Natural killer cell treated with Interleukin-12 subunit alpha and Interleukin-12 subunit beta and Interleukin-15 and Interleukin-18, amount 100 ng/mL, for 72 hours (primary cell): ENCODE measurements at regions not wholly inside any gene's neighbourhood (a gene's known extent, or its start where the extent isn't known, plus 50 kb on each side); places are given as distances from the start of the nearest gene placed in this dataset.
"Not testable (repeated sequence)": the region's sequence is repeated elsewhere in the genome, so short reads cannot be mapped to it uniquely, and the experiment has no call there.

Experiments used
- ATAC-seq, 2 donors: fragments of 150-1000 bp; cut with Tn5 transposase in 1 of 2; sonication (Bioruptor Pico), chemical (Tn5 transposase) in 1 of 2; 2 replicates each; pipeline ENCODE4 v1.10.0; 2021
- DNase-seq: peaks from one replicate; pipeline ENCODE4 v3.0.0; 2022; ENCODE audit warnings: low spot score
- H3K27ac Mint-ChIP-seq, 2 donors: 1 replicate in 1 of 2; 2 replicates in 1 of 2; pipeline ENCODE4 v1.8.0; 2022; ENCODE audit warnings: mixed read lengths in 2 of 2, mild to moderate bottlenecking in 1 of 2, moderate library complexity in 1 of 2
- H3K27me3 Mint-ChIP-seq, 2 donors: 1 replicate in 1 of 2; 2 replicates in 1 of 2; pipeline ENCODE4 v1.8.0; 2022; ENCODE audit warnings: mixed read lengths in 2 of 2
- H3K36me3 Mint-ChIP-seq: one replicate; pipeline ENCODE4 v1.8.0; 2022; ENCODE audit warnings: mixed read lengths
- H3K4me1 Mint-ChIP-seq, 2 donors: 1 replicate in 1 of 2; 2 replicates in 1 of 2; pipeline ENCODE4 v1.8.0; 2022; ENCODE audit warnings: low read depth in 2 of 2, mixed read lengths in 2 of 2, mild to moderate bottlenecking in 1 of 2
- H3K4me3 Mint-ChIP-seq: one replicate; pipeline ENCODE4 v1.8.0; 2022; ENCODE audit warnings: mixed read lengths
- H3K9me3 Mint-ChIP-seq: 2 replicates; pipeline ENCODE4 v1.8.0; 2022; ENCODE audit warnings: mixed read lengths

DNA sequence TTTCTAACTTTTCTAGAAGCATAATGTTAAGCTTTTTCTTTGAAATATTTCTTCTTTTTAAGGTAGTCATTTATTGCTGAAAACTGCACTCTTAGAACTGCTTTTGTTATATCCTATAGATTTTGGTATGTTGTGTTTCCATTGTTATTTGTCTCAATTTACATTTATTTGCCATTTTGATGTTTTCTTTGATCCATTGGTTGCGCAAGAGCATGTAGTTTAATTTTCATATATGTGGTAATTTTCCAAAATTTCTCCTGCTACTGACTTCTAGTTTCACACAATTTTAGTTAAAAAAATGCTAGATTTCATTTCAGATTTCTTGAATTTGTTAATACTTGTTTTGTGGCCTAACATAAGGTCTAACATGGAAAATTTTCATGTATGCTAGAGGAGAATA is 1029.3 kb upstream of the TYRP1 start:
- Mint-ChIP-seq H3K9me3 (peaks cover 14% of the 10 kb centered on the region), H3K27me3 (no peaks in the 10 kb centered on the region), H3K4me3 (no peak overlapping the region), H3K36me3 (peaks cover 10% of the 10 kb centered on the region), H3K4me1 (no peaks in the 10 kb centered on the region), H3K27ac (no peak overlapping the region)
- DNase-seq (no peak), ATAC-seq (no peak)

DNA sequence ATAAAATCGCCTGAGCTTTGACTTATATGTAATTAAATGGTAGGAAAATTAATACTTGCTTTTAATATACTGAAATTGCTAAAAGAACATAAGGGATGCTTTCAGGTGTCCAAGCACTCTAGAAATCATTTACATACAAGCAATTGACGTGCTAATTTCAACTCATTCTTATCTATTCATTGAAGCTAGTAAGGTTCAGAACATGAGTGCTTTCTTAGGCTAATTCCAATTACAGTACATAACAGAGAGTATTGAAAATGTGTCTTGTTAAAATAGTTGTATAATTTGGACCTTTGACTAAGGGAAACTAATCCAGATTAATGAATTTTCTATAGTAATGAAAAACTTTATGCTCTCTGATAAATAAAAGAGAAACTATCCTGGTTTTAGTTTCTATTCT is 1016.4 kb upstream of the TYRP1 start:
- DNase-seq (no peak), ATAC-seq (no peak)
- H3K27ac Mint-ChIP-seq: no peak overlapping the region
- no peaks in the 10 kb centered on the region for H3K4me1 Mint-ChIP-seq
- peaks cover 12% of the 10 kb centered on the region for H3K9me3 Mint-ChIP-seq
- H3K27me3 Mint-ChIP-seq: no peaks in the 10 kb centered on the region
- H3K4me3 Mint-ChIP-seq: no peak overlapping the region
- peaks cover 6% of the 10 kb centered on the region for H3K36me3 Mint-ChIP-seq

DNA sequence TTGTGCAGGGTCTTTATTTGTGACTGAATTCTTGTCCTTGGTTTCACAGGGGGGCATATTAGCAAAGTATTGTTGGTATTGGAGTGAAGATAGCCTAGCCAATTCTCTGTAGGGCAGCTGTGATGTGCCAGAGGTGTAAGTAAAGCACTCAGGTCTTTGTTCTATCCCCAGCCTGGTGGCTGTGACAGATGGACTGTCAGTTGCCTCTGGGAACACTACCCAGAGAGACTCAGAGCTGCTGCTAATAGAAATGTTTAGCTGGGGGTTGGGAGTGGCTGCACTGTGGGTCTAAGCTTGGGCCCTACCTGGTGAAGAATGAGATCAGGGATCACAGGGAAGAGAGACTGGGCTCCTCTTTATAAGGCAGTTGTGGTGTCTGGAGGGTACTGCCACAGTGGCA is 1006.5 kb upstream of the TYRP1 start:
- Mint-ChIP-seq H3K4me3 (no peak overlapping the region), H3K9me3 (peaks cover 13% of the 10 kb centered on the region)

DNA sequence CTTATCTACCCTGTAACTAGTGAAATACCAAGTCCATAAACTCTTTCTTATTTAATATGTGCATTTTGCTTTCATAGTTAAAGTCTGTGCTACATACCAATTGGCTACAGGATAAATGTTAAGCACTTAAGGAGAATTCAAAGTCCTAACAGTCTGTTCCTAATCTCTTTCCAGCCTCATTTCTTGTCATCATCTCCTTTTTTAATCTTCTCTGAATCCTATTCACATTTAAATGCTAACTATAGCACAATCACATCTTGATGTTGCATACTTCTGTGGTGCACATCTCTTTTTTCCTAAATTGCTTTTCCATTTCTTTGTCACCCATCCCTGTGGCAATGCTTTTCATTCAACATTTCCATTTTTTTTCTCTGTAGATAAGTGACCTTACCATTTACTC is 996.1 kb upstream of the TYRP1 start:
- Mint-ChIP-seq H3K27me3 (no peaks in the 10 kb centered on the region), H3K27ac (no peak overlapping the region), H3K4me3 (no peak overlapping the region), H3K4me1 (no peaks in the 10 kb centered on the region), H3K9me3 (peaks cover 14% of the 10 kb centered on the region), H3K36me3 (peaks cover 6% of the 10 kb centered on the region)
- no peak for ATAC-seq
- DNase-seq: no peak

More for the DNA sequence above, 1006.5 kb upstream of the TYRP1 start:
- no peak overlapping the region for H3K27ac Mint-ChIP-seq
- no peaks in the 10 kb centered on the region for H3K36me3 Mint-ChIP-seq
- no peak for DNase-seq
- no peak for ATAC-seq
- H3K4me1 Mint-ChIP-seq: no peaks in the 10 kb centered on the region
- no peaks in the 10 kb centered on the region for H3K27me3 Mint-ChIP-seq

DNA sequence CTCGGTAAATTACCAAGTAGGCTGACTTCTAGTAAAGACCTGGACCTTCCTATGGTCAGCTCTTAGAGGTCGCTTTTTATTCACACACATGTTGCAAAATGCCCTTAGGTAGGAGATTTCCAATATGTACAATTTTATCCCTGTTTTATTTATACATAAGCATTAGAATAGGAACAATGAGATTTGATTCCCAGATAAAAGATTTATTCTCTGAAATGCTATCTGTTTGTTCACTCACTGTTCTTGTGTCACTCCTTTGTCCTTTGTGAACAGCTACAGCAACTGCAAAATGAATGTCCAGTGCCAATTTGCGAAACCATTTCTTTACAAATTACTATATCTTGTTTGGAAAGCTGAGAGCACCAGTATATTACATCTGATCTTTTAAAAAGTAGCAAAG is 991.5 kb upstream of the TYRP1 start:
- Mint-ChIP-seq H3K27ac (no peak overlapping the region), H3K36me3 (no peaks in the 10 kb centered on the region), H3K4me1 (no peaks in the 10 kb centered on the region), H3K9me3 (peaks cover 11% of the 10 kb centered on the region), H3K27me3 (no peaks in the 10 kb centered on the region), H3K4me3 (no peak overlapping the region)
- ATAC-seq (no peak), DNase-seq (no peak)

DNA sequence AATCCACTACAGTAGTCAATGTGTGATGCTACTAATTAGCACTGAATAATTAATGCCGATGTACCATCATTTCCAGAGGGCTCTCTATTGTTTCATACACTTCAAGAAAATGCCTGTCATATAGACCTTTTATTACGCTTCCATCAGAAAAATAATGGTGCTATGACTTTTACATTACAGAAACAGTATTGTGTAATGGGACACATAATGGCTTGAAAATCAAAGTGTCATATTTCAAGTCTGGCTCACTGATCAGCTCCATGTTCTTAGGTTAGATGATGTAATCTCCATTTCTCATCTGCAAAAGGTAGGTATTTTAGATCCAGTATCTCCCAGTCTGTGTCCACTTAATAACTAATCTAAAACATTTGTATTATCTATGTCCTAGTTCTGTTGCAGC is 990.6 kb upstream of the TYRP1 start:
- Mint-ChIP-seq H3K4me3 (no peak overlapping the region), H3K36me3 (no peaks in the 10 kb centered on the region)
- ATAC-seq: no peak

DNA sequence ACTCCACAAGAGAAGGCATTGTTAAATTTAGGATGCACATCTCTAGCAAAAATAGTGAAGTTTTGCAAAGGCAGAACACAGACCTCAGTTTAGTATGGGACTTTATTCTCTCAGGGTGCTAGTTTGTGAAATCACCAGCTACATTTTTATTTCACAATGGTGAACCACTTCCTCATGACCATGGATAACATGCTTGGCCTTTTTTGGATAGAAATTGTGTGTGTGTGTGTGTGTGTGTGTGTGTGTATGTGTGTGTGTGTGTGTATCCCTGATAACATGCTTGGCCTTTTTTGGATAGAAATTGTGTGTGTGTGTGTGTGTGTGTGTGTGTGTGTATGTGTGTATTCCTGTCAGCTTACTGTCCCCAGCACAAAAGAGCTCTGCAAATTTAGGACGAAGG is 989.0 kb upstream of the TYRP1 start:
- not testable (repeated sequence) for H3K36me3 Mint-ChIP-seq, H3K27me3 Mint-ChIP-seq, H3K27ac Mint-ChIP-seq, ATAC-seq, DNase-seq, H3K4me3 Mint-ChIP-seq, H3K4me1 Mint-ChIP-seq, H3K9me3 Mint-ChIP-seq

More for the DNA sequence above, 990.6 kb upstream of the TYRP1 start:
- Mint-ChIP-seq H3K27me3 (no peaks in the 10 kb centered on the region), H3K9me3 (peaks cover 9% of the 10 kb centered on the region), H3K27ac (no peak overlapping the region), H3K4me1 (no peaks in the 10 kb centered on the region)
- DNase-seq: no peak

DNA sequence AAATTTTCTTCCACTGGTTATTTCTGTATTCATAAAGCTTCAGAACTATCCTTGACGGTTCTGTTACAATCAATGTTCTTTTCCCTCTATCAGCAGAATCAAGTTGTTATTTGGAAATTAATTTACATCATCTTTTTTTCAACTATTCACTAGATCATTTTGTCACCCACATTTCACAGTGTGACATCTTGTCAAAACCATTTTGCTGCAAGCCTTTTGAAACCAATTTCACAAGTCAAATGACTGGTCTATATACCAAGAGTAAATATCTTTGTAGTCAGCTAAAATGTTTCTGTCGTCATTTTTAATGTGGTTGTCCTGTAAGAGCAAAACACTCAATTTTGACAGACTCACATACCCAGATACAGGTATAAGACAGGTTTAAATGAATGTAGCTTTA is 984.3 kb upstream of the TYRP1 start:
- Mint-ChIP-seq H3K36me3 (no peaks in the 10 kb centered on the region), H3K27ac (no peak overlapping the region), H3K4me1 (no peaks in the 10 kb centered on the region), H3K9me3 (peaks cover 6% of the 10 kb centered on the region), H3K27me3 (no peaks in the 10 kb centered on the region), H3K4me3 (no peak overlapping the region)
- no peak for ATAC-seq
- no peak for DNase-seq

DNA sequence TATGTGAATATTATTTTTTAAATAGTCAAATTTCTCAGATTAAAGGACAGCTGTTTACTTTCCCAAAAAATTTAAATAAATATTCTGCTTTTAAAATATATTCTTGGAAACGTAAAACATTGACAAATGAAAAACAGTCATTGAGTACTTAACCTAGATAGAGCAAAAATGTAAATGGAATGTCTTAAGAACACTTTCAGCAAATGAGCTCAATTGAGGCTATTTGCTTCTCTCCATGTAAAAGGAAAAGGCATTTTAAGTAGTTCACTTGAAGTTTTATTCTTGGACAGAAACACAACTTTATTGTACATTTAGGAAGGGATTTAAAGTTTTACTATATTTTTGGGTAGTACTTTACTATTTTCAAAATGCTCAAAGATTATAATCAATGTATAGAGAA is 983.6 kb upstream of the TYRP1 start:
- Mint-ChIP-seq H3K27me3 (no peaks in the 10 kb centered on the region), H3K36me3 (no peaks in the 10 kb centered on the region), H3K4me1 (no peaks in the 10 kb centered on the region), H3K27ac (no peak overlapping the region), H3K4me3 (no peak overlapping the region), H3K9me3 (peaks cover 5% of the 10 kb centered on the region)
- ATAC-seq: no peak
- DNase-seq: no peak

DNA sequence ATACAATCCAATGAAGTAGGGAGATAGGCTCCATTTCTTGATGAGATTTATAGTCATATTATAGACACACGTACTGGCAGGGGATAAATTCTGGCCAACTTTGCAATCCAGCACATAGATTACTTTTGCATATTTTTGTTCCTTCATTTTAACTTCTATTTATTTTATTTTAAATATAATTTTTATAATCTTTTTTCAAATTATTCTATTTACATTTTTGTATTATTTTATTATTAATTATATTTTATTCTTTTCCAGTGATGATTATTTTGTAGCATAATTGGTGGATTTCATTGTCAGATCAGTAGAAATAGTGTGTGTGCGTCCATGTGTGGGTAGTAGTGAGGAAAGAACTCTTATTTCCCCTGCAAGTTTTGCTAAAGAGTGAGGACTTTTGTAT is 980.1 kb upstream of the TYRP1 start:
- DNase-seq (no peak), ATAC-seq (no peak)
- Mint-ChIP-seq H3K4me1 (no peaks in the 10 kb centered on the region), H3K27me3 (no peaks in the 10 kb centered on the region), H3K9me3 (peaks cover 4% of the 10 kb centered on the region), H3K27ac (no peak overlapping the region), H3K36me3 (no peaks in the 10 kb centered on the region), H3K4me3 (no peak overlapping the region)

DNA sequence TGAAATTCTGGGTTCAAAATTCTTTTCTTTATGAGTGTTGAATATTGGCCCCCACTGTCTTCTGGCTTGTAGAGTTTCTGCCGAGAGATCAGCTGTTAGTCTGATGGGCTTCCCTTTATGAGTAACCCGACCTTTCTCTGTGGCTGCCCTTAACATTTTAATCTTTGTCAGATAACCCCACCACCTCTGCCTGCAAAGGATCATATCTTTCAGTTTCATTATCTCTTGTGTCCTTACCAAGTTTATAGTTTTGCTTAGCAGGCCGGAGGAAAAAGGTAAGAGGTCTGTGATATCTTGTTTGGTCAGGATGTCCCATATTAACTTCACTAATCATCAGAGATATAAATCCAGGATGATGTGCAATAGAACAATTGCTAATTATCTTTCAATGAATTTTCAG is 970.2 kb upstream of the TYRP1 start:
- Mint-ChIP-seq H3K27me3 (no peaks in the 10 kb centered on the region), H3K4me3 (no peak overlapping the region)

DNA sequence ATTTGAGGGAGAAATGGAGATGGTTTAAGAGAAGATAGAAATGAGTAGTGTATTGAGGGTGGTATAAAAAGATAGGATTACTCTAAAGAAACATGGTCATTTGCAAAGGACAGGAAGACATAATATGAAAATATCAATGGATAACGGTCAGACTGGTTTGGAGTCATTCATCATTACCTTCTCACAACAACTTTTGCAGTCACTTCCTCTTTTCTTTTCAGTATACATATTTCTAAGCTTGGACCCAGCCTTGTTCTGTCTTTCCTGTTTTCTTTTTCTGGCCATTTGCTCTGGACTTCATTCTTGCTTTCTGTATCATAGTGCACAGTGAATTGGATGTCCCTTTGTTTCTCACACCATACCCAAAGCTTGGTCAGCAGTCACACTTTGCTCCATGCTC is 966.5 kb upstream of the TYRP1 start:
- Mint-ChIP-seq H3K27ac (no peak overlapping the region), H3K4me3 (no peak overlapping the region), H3K4me1 (no peaks in the 10 kb centered on the region), H3K36me3 (peaks cover 8% of the 10 kb centered on the region), H3K27me3 (no peaks in the 10 kb centered on the region), H3K9me3 (peaks cover 22% of the 10 kb centered on the region)
- DNase-seq (no peak), ATAC-seq (no peak)

More for the DNA sequence above, 970.2 kb upstream of the TYRP1 start:
- ATAC-seq (no peak), DNase-seq (no peak)
- peaks cover 31% of the 10 kb centered on the region for H3K9me3 Mint-ChIP-seq
- no peak overlapping the region for H3K27ac Mint-ChIP-seq
- peaks cover 11% of the 10 kb centered on the region for H3K36me3 Mint-ChIP-seq
- no peaks in the 10 kb centered on the region for H3K4me1 Mint-ChIP-seq

DNA sequence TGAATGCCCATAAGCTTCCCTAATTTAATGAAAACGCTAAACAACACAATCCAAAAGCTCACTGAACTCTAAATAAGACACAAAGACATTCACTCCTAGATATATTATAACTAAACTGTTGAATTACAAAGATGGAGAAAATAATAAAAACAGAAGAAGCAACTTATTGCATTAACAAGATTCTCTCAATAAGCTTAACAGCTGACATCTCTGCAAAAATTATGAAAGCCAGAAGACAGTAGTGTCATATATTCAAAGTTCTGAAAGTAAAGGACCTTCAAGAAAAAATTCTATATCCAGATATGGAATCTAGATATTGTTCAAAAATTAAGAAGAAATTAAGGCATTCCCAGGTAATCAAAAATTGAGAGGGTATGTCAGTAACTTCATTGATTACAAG is 957.8 kb upstream of the TYRP1 start:
- peaks cover 12% of the 10 kb centered on the region for H3K9me3 Mint-ChIP-seq
- no peak overlapping the region for H3K27ac Mint-ChIP-seq
- peaks cover 6% of the 10 kb centered on the region for H3K36me3 Mint-ChIP-seq
- ATAC-seq (no peak), DNase-seq (no peak)
- H3K4me1 Mint-ChIP-seq: no peaks in the 10 kb centered on the region
- no peak overlapping the region for H3K4me3 Mint-ChIP-seq
- H3K27me3 Mint-ChIP-seq: no peaks in the 10 kb centered on the region

DNA sequence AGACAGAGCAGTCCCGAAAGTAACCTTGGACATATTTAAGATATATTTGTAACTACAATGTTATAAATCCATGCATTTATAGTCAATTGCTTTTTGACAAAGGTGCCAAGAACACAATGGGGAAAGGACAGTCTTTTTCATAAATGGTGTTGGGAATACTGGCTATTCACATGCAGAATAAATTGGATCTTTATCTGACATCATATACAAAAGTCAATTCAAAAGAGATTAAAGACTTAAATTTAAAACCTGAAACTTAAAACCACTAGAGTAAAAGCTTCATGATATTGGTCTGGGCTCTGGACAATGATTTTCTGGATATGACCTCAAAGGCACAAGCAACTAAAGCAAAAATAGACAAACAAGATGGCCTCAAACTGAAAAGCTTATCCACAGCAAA is 950.7 kb upstream of the TYRP1 start:
- H3K27ac Mint-ChIP-seq: no peak overlapping the region
- no peaks in the 10 kb centered on the region for H3K36me3 Mint-ChIP-seq
- H3K4me1 Mint-ChIP-seq: no peaks in the 10 kb centered on the region
- H3K27me3 Mint-ChIP-seq: no peaks in the 10 kb centered on the region
- no peak for ATAC-seq
- peaks cover 8% of the 10 kb centered on the region for H3K9me3 Mint-ChIP-seq
- no peak overlapping the region for H3K4me3 Mint-ChIP-seq
- DNase-seq: no peak

DNA sequence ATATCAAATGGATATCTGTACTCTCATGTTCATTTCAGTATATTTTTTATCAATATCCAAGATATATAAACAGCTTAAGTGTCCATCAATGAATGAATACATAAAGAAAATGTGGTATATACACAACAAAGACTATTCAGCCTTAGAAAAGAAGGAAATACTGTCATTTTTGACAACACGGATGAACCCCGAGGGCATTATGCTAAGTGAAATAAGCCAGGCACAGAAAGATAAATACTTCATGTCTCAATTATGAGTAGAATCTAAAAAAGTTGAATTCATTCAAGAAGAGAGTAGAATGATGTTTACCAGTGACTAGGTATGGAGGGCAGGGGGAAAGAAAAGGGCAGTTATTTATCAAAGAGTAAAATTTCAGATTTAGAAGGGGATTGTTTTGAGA is 949.8 kb upstream of the TYRP1 start:
- Mint-ChIP-seq H3K4me1 (no peaks in the 10 kb centered on the region), H3K27ac (no peak overlapping the region), H3K27me3 (no peaks in the 10 kb centered on the region), H3K9me3 (peaks cover 11% of the 10 kb centered on the region), H3K4me3 (no peak overlapping the region), H3K36me3 (no peaks in the 10 kb centered on the region)
- DNase-seq (no peak), ATAC-seq (no peak)
